GM12878 (cell line): ENCODE measurements at regions not wholly inside any gene's neighbourhood (a gene's known extent, or its start where the extent isn't known, plus 50 kb on each side); places are given as distances from the start of the nearest gene placed in this dataset.

ENCODE experiments used
- ATAC-seq: fragments of 200-7000 bp; cut with Tn5 transposase; 3 replicates; pipeline ENCODE4 v1.9.1; 2020; ENCODE audit warnings: mild to moderate bottlenecking, moderate library complexity
- BruUV-seq: library from RNA; stranded (reverse); fragments of 400-500 nt; replicated peaks from 2 replicates; lab custom pipeline; 2021; lab: Mats Ljungman, UMichigan
- CTCF ChIA-PET: fragments of 300-600 bp; sonication (Branson Sonifier 250); formaldehyde crosslinking; extraction: SDS; loops from one replicate; lab custom pipeline; 2021; ENCODE audit warnings: inconsistent platforms; lab: Yijun Ruan, JAX
- POLR2A ChIA-PET: fragments of 350-600 bp; formaldehyde crosslinking; extraction: SDS; loops from one replicate; lab custom pipeline; 2021; ENCODE audit warnings: inconsistent platforms; lab: Charles Lee
- RAD21 ChIA-PET: fragments of 300-600 bp; sonication (Branson Sonifier 250); formaldehyde crosslinking; loops from one replicate; lab custom pipeline; 2023; ENCODE audit warnings: antibody characterized with exemption; ENCODE audit not compliant: unreplicated experiment; lab: Charles Lee
- SMC1A ChIA-PET: fragments of 300-600 bp; sonication (Branson Sonifier 250); formaldehyde crosslinking; loops from one replicate; lab custom pipeline; 2023; ENCODE audit not compliant: unreplicated experiment, uncharacterized antibody; lab: Charles Lee
- DNase-seq: peaks from one replicate; pipeline ENCODE4 v3.0.0-alpha.2; 2011; ENCODE audit warnings: low read depth, low spot score
- FAIRE-seq: peaks from 3 replicates; lab custom pipeline; 2011; peaks lifted over from hg19 to GRCh38; lab: Jason Lieb, UNC
- H2AFZ ChIP-seq: 2 replicates; pipeline ENCODE4 v1.6.0; 2011; ENCODE audit warnings: low read depth, low read length, control low read depth; ENCODE audit not compliant: control insufficient read depth
- H3K27ac ChIP-seq: 2 replicates; pipeline ENCODE4 v1.5.1; 2011; ENCODE audit warnings: control low read depth; ENCODE audit not compliant: control insufficient read depth, insufficient read depth
- H3K27me3 ChIP-seq, 2 experiments: replicated peaks in 1 of 2; 2 replicates each; pipeline versions ENCODE4 v1.6.0 to v1.6.1; 2011; ENCODE audit warnings: low read length in 1 of 2; ENCODE audit not compliant: control insufficient read depth in 2 of 2, insufficient read depth in 2 of 2
- H3K36me3 ChIP-seq, 2 experiments: 2 replicates each; pipeline ENCODE4 v1.5.1; 2011; ENCODE audit warnings: low read length in 1 of 2; ENCODE audit not compliant: control insufficient read depth in 2 of 2, insufficient read depth in 2 of 2
- H3K4me1 ChIP-seq: 2 replicates; pipeline ENCODE4 v1.6.1; 2011; ENCODE audit warnings: mild to moderate bottlenecking, low read length, moderate library complexity, mixed read lengths; ENCODE audit not compliant: control insufficient read depth, insufficient read depth
- H3K4me2 ChIP-seq: 2 replicates; pipeline ENCODE4 v1.6.0; 2011; ENCODE audit warnings: control low read depth; ENCODE audit not compliant: control insufficient read depth, insufficient read depth
- H3K4me3 ChIP-seq: fragments of 200-600 bp; sonication (generic); 2 replicates; pipeline ENCODE4 v1.5.1; 2016
- H3K79me2 ChIP-seq: 2 replicates; pipeline ENCODE4 v1.6.0; 2011; ENCODE audit warnings: low read length; ENCODE audit not compliant: control insufficient read depth, insufficient read depth
- H3K9ac ChIP-seq: 2 replicates; pipeline ENCODE4 v1.8.0; 2011; ENCODE audit warnings: low read length, control low read depth, mixed read lengths; ENCODE audit not compliant: control insufficient read depth, insufficient read depth
- H3K9me3 ChIP-seq: replicated peaks from 3 replicates; pipeline ENCODE4 v1.5.1; 2011; ENCODE audit warnings: mild to moderate bottlenecking, low read length; ENCODE audit not compliant: control insufficient read depth, insufficient read depth
- H4K20me1 ChIP-seq: 2 replicates; pipeline ENCODE4 v1.6.0; 2011; ENCODE audit not compliant: control insufficient read depth, insufficient read depth
- CBX5 ChIP-seq: sonication (generic); IDR thresholded peaks from 2 replicates; pipeline ENCODE4 v1.6.1; 2016; ENCODE audit warnings: low read depth, moderate library complexity, mild to moderate bottlenecking, inconsistent platforms
- MEF2B ChIP-seq: fragments of 450-650 bp; IDR thresholded peaks from 2 replicates; pipeline ENCODE4 v1.6.1; 2018; ENCODE audit warnings: mild to moderate bottlenecking, moderate library complexity; ENCODE audit not compliant: partially characterized antibody, poor library complexity, severe bottlenecking
- MTA2 ChIP-seq: fragments of 450-650 bp; IDR thresholded peaks from 2 replicates; pipeline ENCODE4 v1.6.1; 2016; ENCODE audit warnings: low read depth, mild to moderate bottlenecking, moderate library complexity
- POLR2AphosphoS2 ChIP-seq: IDR thresholded peaks from 2 replicates; pipeline ENCODE4 v1.6.1; 2011; ENCODE audit warnings: low read depth, mild to moderate bottlenecking, low read length, improper control_type of control experiment, moderate library complexity
- RUNX3 ChIP-seq: IDR thresholded peaks from 2 replicates; pipeline ENCODE4 v1.6.1; 2012; ENCODE audit warnings: low read length, inconsistent platforms
- SREBF1 ChIP-seq: IDR thresholded peaks from 2 replicates; pipeline ENCODE4 v1.6.1; 2012; ENCODE audit warnings: mild to moderate bottlenecking, low read length
- SRF ChIP-seq, 2 experiments: IDR thresholded peaks; 2 replicates each; pipeline ENCODE4 v1.6.1; 2011; ENCODE audit warnings: low read depth in 2 of 2, low read length in 2 of 2, mild to moderate bottlenecking in 1 of 2, moderate library complexity in 1 of 2
- YBX1 ChIP-seq: fragments of 450-650 bp; IDR thresholded peaks from 2 replicates; pipeline ENCODE4 v1.6.1; 2016; ENCODE audit warnings: antibody characterized with exemption
- ZBED1 ChIP-seq: IDR thresholded peaks from 2 replicates; pipeline ENCODE4 v1.6.1; 2016; ENCODE audit warnings: borderline replicate concordance
- ZNF207 ChIP-seq: fragments of 450-650 bp; IDR thresholded peaks from 2 replicates; pipeline ENCODE4 v1.6.1; 2014; ENCODE audit warnings: antibody characterized with exemption, mild to moderate bottlenecking, borderline replicate concordance
- ZZZ3 ChIP-seq: IDR thresholded peaks from 2 replicates; pipeline ENCODE4 v1.6.1; 2011; ENCODE audit warnings: low read depth; ENCODE audit not compliant: control insufficient read depth, insufficient read length
- WGBS: methylation state at CpG from one replicate; pipeline ENCODE4 v1.1.6; 2016; ENCODE audit warnings: low lambda C conversion rate; ENCODE audit not compliant: insufficient replicate concordance, insufficient coverage; ENCODE audit errors: missing lambda C conversion rate; 5-methylcytosine and 5-hydroxymethylcytosine counted together
- in situ Hi-C: fragments of 300-500 bp; cut with MboI; formaldehyde crosslinking; loops from 9 replicates; pipeline ENCODE4 v1.14.3; 2018; ENCODE audit warnings: mixed read lengths
- intact Hi-C: fragments of 100-400 bp; cut with micrococcal nuclease; formaldehyde crosslinking; loops from one replicate; pipeline ENCODE4 v1.14.2; 2022; ENCODE audit not compliant: unreplicated experiment
- TF ChIP-seq, protein P1 (sequence below): fragments of 450-650 bp; conservative IDR thresholded peaks from 2 replicates; pipeline ENCODE4 v1.6.1; 2017; ENCODE audit warnings: mild to moderate bottlenecking, moderate library complexity
- TF ChIP-seq, protein P2 (sequence below): fragments of 450-650 bp; IDR thresholded peaks from 2 replicates; pipeline ENCODE4 v1.6.1; 2017; ENCODE audit warnings: mild to moderate bottlenecking, moderate library complexity

DNA sequence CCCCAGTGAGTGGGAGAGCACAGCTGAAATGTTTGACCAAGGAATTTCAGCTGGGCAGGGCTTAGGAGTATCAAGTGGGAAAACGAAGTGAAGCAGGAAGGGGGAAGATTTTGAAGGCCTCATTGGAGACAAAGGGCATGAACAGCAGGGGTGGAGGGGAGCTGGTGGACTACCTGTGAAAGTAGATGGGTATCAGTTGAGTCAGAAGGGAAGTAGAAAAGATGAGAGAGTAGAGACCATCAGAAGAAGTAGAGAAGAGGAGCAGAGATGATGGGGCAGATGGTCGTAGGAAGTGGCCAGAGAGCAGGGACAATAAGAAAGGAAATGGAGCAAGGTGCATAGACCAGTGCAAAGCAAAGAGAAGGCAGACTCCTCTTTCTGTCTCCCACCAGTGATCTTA lies 189.0 kb upstream of the RUNX1 start:
- Histone ChIP-seq H4K20me1 (no peaks in the 10 kb centered on the region), H3K79me2 (no peaks in the 10 kb centered on the region), H3K27ac (no peak overlapping the region), H3K9me3 (peaks cover 31% of the 10 kb centered on the region), H3K4me2 (no peak overlapping the region), H3K9ac (no peak overlapping the region), H3K36me3 (no peaks in the 10 kb centered on the region), H3K4me1 (peaks cover 24% of the 10 kb centered on the region), H3K27me3 (no peaks in the 10 kb centered on the region), H3K4me3 (no peak overlapping the region), H2AFZ (no peak overlapping the region)
- in situ Hi-C loops (no loop called here), intact Hi-C loops (no loop called here)
- RAD21 ChIA-PET = no interaction called here
- SMC1A ChIA-PET = no interaction called here
- 39% methylated on average over 2 of the region's 2 CpGs for WGBS
- DNase-seq (no peak), FAIRE-seq (no peak), ATAC-seq (no peak)
- BruUV-seq = no TSS peak
- POLR2A ChIA-PET = no interaction called here
- TF ChIP-seq YBX1 (no peak), MEF2B (no peak), POLR2AphosphoS2 (no peak)
- TF ChIP-seq, protein P1, sequence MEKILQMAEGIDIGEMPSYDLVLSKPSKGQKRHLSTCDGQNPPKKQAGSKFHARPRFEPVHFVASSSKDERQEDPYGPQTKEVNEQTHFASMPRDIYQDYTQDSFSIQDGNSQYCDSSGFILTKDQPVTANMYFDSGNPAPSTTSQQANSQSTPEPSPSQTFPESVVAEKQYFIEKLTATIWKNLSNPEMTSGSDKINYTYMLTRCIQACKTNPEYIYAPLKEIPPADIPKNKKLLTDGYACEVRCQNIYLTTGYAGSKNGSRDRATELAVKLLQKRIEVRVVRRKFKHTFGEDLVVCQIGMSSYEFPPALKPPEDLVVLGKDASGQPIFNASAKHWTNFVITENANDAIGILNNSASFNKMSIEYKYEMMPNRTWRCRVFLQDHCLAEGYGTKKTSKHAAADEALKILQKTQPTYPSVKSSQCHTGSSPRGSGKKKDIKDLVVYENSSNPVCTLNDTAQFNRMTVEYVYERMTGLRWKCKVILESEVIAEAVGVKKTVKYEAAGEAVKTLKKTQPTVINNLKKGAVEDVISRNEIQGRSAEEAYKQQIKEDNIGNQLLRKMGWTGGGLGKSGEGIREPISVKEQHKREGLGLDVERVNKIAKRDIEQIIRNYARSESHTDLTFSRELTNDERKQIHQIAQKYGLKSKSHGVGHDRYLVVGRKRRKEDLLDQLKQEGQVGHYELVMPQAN = no peak
- CTCF ChIA-PET = no interaction called here

GRCh38 chr21:35237287-35237686 lies 188.2 kb upstream of the RUNX1 start:
- Histone ChIP-seq H3K9ac (no peak overlapping the region), H3K79me2 (no peaks in the 10 kb centered on the region), H3K4me2 (no peak overlapping the region), H3K4me3 (no peak overlapping the region), H3K27ac (no peak overlapping the region), H2AFZ (no peak overlapping the region), H3K4me1 (peaks cover 24% of the 10 kb centered on the region), H3K27me3 (no peaks in the 10 kb centered on the region), H3K36me3 (no peaks in the 10 kb centered on the region), H3K9me3 (peaks cover 31% of the 10 kb centered on the region), H4K20me1 (no peaks in the 10 kb centered on the region)
- no peak for FAIRE-seq
- ChIA-PET SMC1A (no interaction called here), RAD21 (no interaction called here), POLR2A (no interaction called here), CTCF (no interaction called here)
- WGBS = 5% methylated on average over 2 of the region's 2 CpGs
- in situ Hi-C loops (no loop called here), intact Hi-C loops (no loop called here)
- DNase-seq = no peak
- no peak for ATAC-seq
- BruUV-seq = no TSS peak
- TF ChIP-seq ZBED1 (no peak), POLR2AphosphoS2 (no peak), MTA2 (no peak), SREBF1 (no peak), SRF (IDR thresholded peaks at IDR 0.05; ENCODE audit: low read depth in 2 of 2, low read length in 2 of 2) (no peak), ZZZ3 (no peak), RUNX3 (no peak), ZNF207 (no peak), CBX5 (no peak)
- TF ChIP-seq, protein P2, sequence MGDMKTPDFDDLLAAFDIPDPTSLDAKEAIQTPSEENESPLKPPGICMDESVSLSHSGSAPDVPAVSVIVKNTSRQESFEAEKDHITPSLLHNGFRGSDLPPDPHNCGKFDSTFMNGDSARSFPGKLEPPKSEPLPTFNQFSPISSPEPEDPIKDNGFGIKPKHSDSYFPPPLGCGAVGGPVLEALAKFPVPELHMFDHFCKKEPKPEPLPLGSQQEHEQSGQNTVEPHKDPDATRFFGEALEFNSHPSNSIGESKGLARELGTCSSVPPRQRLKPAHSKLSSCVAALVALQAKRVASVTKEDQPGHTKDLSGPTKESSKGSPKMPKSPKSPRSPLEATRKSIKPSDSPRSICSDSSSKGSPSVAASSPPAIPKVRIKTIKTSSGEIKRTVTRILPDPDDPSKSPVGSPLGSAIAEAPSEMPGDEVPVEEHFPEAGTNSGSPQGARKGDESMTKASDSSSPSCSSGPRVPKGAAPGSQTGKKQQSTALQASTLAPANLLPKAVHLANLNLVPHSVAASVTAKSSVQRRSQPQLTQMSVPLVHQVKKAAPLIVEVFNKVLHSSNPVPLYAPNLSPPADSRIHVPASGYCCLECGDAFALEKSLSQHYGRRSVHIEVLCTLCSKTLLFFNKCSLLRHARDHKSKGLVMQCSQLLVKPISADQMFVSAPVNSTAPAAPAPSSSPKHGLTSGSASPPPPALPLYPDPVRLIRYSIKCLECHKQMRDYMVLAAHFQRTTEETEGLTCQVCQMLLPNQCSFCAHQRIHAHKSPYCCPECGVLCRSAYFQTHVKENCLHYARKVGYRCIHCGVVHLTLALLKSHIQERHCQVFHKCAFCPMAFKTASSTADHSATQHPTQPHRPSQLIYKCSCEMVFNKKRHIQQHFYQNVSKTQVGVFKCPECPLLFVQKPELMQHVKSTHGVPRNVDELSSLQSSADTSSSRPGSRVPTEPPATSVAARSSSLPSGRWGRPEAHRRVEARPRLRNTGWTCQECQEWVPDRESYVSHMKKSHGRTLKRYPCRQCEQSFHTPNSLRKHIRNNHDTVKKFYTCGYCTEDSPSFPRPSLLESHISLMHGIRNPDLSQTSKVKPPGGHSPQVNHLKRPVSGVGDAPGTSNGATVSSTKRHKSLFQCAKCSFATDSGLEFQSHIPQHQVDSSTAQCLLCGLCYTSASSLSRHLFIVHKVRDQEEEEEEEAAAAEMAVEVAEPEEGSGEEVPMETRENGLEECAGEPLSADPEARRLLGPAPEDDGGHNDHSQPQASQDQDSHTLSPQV = no peak
